ENCODE measurements at regions not wholly inside any gene's neighbourhood (a gene's known extent, or its start where the extent isn't known, plus 50 kb on each side); places are given as distances from the start of the nearest gene placed in this dataset.

GRCh38 chr18:25557011-25557410 lies 205.0 kb upstream of the ZNF521 start:
- Mint-ChIP-seq H3K27me3 (ENCODE audit: insufficient read depth) (peaks cover 6% of the 10 kb centered on the region), H3K4me3 (no peak overlapping the region), H3K9me3 (no peaks in the 10 kb centered on the region), H3K4me1 (ENCODE audit: low read depth) (no peaks in the 10 kb centered on the region), H3K36me3 (ENCODE audit: low read depth) (no peaks in the 10 kb centered on the region), H3K27ac (no peak overlapping the region)
- DNase-seq: no peak
- TF ChIP-seq CTCF (IDR thresholded peaks at IDR 0.05): no peak

GRCh38 chr18:25553631-25554263 lies 201.8 kb upstream of the ZNF521 start:
- H3K27ac Mint-ChIP-seq: no peak overlapping the region
- H3K27me3 Mint-ChIP-seq (ENCODE audit: insufficient read depth): peaks cover 5% of the 10 kb centered on the region; the same call in 1 of the 2 replicates
- DNase-seq: no peak
- H3K4me1 Mint-ChIP-seq (ENCODE audit: low read depth): no peaks in the 10 kb centered on the region
- H3K4me3 Mint-ChIP-seq: no peak overlapping the region
- no peak for TF ChIP-seq CTCF (IDR thresholded peaks at IDR 0.05)
- no peaks in the 10 kb centered on the region for H3K9me3 Mint-ChIP-seq
- H3K36me3 Mint-ChIP-seq (ENCODE audit: low read depth): no peaks in the 10 kb centered on the region

- no peaks in the 10 kb centered on the region for H3K4me1 Mint-ChIP-seq (ENCODE audit: low read depth)
- peaks cover 5% of the 10 kb centered on the region for H3K9me3 Mint-ChIP-seq
- no peak overlapping the region for H3K4me3 Mint-ChIP-seq
- H3K27ac Mint-ChIP-seq: no peak overlapping the region
- TF ChIP-seq CTCF (IDR thresholded peaks at IDR 0.05): no peak
- DNase-seq: no peak
- no peaks in the 10 kb centered on the region for H3K36me3 Mint-ChIP-seq (ENCODE audit: low read depth)
- no peaks in the 10 kb centered on the region for H3K27me3 Mint-ChIP-seq (ENCODE audit: insufficient read depth)
Observed at GRCh38 chr18:25544546-25545287, 192.8 kb upstream of the ZNF521 start.

GRCh38 chr18:25538175-25538922 lies 186.4 kb upstream of the ZNF521 start:
- Mint-ChIP-seq H3K27me3 (ENCODE audit: insufficient read depth) (no peaks in the 10 kb centered on the region), H3K4me3 (no peak overlapping the region)

GRCh38 chr18:25535495-25535894 lies 183.5 kb upstream of the ZNF521 start:
- DNase-seq: no peak
- H3K27ac Mint-ChIP-seq: no peak overlapping the region
- no peaks in the 10 kb centered on the region for H3K9me3 Mint-ChIP-seq
- H3K4me3 Mint-ChIP-seq: no peak overlapping the region
- 0 out of 2 replicates have a peak, but pooled peaks cover 5% of the 10 kb centered on the region for H3K27me3 Mint-ChIP-seq (ENCODE audit: insufficient read depth)
- H3K36me3 Mint-ChIP-seq (ENCODE audit: low read depth): 0 out of 2 replicates have a peak, but pooled peaks cover 4% of the 10 kb centered on the region
- no peaks in the 10 kb centered on the region for H3K4me1 Mint-ChIP-seq (ENCODE audit: low read depth)
- TF ChIP-seq CTCF (IDR thresholded peaks at IDR 0.05): no peak

More at GRCh38 chr18:25538175-25538922, 186.4 kb upstream of the ZNF521 start:
- H3K4me1 Mint-ChIP-seq (ENCODE audit: low read depth): no peaks in the 10 kb centered on the region
- no peak for TF ChIP-seq CTCF (IDR thresholded peaks at IDR 0.05)
- H3K36me3 Mint-ChIP-seq (ENCODE audit: low read depth): no peaks in the 10 kb centered on the region
- H3K9me3 Mint-ChIP-seq: no peaks in the 10 kb centered on the region
- no peak overlapping the region for H3K27ac Mint-ChIP-seq
- no peak for DNase-seq
